Large intestine (tissue), 3 donors: ENCODE measurements at regions not wholly inside any gene's neighbourhood (a gene's known extent, or its start where the extent isn't known, plus 50 kb on each side); places are given as distances from the start of the nearest gene placed in this dataset.

ENCODE experiments used
- DNase-seq, 2 donors: peaks; one replicate each; pipeline versions ENCODE4 v3.0.0 to v3.0.0-alpha.2; 2013
- H3K27ac ChIP-seq: one replicate; pipeline ENCODE4 v1.5.1; 2013; ENCODE audit warnings: low read length
- H3K27me3 ChIP-seq: 2 replicates; pipeline ENCODE4 v1.6.1; 2013; ENCODE audit warnings: low read length; ENCODE audit not compliant: control insufficient read depth, insufficient read depth
- H3K36me3 ChIP-seq: 2 replicates; pipeline ENCODE4 v1.6.1; 2013; ENCODE audit warnings: low read length; ENCODE audit not compliant: control insufficient read depth, insufficient read depth
- H3K4me1 ChIP-seq: one replicate; pipeline ENCODE4 v1.6.1; 2013; ENCODE audit warnings: low read length; ENCODE audit not compliant: control insufficient read depth, insufficient read depth
- H3K4me3 ChIP-seq: one replicate; pipeline ENCODE4 v1.5.1; 2013; ENCODE audit warnings: low read length
- H3K9me3 ChIP-seq: one replicate; pipeline ENCODE4 v1.6.1; 2013; ENCODE audit warnings: mild to moderate bottlenecking, low read depth, low read length, moderate library complexity; ENCODE audit not compliant: control insufficient read depth
- WGBS: methylation state at CpG from one replicate; pipeline ENCODE4 v1.1.5; 2013; ENCODE audit warnings: low lambda C conversion rate; ENCODE audit not compliant: insufficient coverage; 5-methylcytosine and 5-hydroxymethylcytosine counted together

DNA sequence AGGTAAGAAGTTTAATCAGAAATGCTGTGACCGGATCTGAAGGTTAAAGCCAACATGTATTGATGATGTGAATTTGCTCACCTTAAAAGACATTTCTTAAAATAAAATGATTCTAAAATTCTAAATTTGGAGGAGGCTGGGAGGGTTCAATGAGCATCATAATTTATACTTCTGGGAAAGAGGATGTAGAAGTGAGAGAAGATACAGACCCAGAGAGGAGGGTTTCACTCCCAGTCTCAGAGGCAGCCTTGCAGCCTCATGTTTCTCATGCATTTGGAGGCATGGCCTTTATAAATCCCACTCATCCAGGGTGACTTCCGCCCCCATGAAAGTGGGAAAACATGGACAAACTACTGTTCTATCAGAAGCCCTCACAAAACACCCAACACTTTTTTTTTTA lies 305.6 kb upstream of the PITRM1 start:
- DNase-seq: no peak
- 88% methylated on average over 1 of the region's 2 CpGs for WGBS
- Histone ChIP-seq H3K27me3 (peaks cover 2% of the 10 kb centered on the region), H3K4me3 (no peak overlapping the region), H3K27ac (no peak overlapping the region), H3K9me3 (no peaks in the 10 kb centered on the region), H3K4me1 (peaks cover 12% of the 10 kb centered on the region), H3K36me3 (no peaks in the 10 kb centered on the region)

DNA sequence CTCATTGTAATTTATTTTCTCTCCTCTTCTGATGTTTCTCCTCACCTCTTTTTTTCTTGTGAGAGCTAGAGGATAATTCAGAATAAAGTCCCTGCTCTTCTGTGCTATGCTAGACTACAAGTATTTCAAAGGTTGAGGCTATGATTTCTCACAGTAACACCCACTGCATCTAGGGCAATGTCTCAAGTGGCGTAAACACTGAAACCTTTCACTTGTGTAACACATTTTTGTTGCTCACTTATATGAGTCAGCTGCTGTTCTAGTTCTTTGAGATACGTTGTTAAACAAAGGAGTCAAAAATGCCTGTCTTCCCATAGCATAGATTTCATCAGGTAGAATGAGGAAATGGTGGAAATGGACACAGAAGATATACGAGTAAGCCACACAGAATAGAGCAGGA lies 305.1 kb upstream of the PITRM1 start:
- DNase-seq: peak; percentile 37 to 50
- Histone ChIP-seq H3K9me3 (no peaks in the 10 kb centered on the region), H3K27ac (no peak overlapping the region), H3K27me3 (peaks cover 2% of the 10 kb centered on the region), H3K36me3 (no peaks in the 10 kb centered on the region), H3K4me1 (peaks cover 9% of the 10 kb centered on the region), H3K4me3 (no peak overlapping the region)
- WGBS: 67% methylated on average over 1 of the region's 3 CpGs

GRCh38 chr10:3476640-3477448 lies 304.3 kb upstream of the PITRM1 start:
- H3K4me3 ChIP-seq: no peak overlapping the region
- peaks cover 7% of the 10 kb centered on the region for H3K4me1 ChIP-seq
- DNase-seq: no peak
- no peaks in the 10 kb centered on the region for H3K9me3 ChIP-seq
- no peaks in the 10 kb centered on the region for H3K36me3 ChIP-seq
- WGBS: 100% methylated on average over 4 of the region's 12 CpGs
- peaks cover 2% of the 10 kb centered on the region for H3K27me3 ChIP-seq
- H3K27ac ChIP-seq: no peak overlapping the region

DNA sequence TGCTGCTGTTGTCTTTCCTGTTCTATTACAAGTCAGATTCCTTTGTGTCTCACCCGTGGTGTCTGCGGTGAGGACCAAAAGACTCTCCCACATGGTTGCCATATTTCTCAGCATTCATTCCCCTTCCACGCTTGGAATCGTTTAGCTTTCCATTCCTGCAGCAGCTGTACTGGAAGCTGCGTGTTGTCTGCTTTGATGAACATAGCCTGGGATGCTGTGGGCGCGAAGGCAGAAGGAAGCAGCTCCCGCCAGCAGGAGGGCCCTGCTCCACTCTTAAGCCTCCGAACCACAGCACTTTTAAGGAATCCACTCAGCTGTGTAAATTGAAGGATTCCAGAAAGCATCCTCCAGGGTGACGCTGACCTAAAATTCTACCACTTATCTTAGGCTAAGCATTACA lies 303.6 kb upstream of the PITRM1 start:
- peaks cover 2% of the 10 kb centered on the region for H3K27me3 ChIP-seq
- WGBS: 100% methylated on average over 1 of the region's 10 CpGs
- H3K4me1 ChIP-seq: peaks cover 7% of the 10 kb centered on the region
- H3K4me3 ChIP-seq: no peak overlapping the region
- H3K27ac ChIP-seq: no peak overlapping the region
- H3K9me3 ChIP-seq: no peaks in the 10 kb centered on the region
- DNase-seq: no peak
- no peaks in the 10 kb centered on the region for H3K36me3 ChIP-seq

DNA sequence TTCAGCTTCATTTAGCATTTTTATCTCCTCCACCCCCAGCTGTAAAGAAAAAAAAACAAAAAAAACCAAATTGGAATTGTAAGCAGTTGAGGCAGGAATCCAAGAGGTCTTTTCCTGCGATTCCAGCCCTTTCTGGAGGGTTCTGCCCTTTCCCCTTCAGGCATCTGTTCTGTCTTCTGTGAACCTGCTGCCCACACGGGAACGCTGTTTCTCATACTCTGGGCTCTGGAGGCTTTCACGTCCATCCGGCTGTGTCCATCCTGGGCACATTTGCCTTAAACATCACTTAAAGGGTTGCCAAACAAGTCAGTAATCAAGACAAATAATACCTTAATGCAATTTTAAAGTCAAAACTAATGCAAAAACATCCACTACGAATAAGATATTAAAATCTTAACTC lies 302.8 kb upstream of the PITRM1 start:
- Histone ChIP-seq H3K4me1 (peaks cover under 1% of the 10 kb centered on the region), H3K9me3 (no peaks in the 10 kb centered on the region), H3K4me3 (no peak overlapping the region), H3K27me3 (peaks cover 2% of the 10 kb centered on the region), H3K36me3 (no peaks in the 10 kb centered on the region), H3K27ac (no peak overlapping the region)
- 83% methylated on average over 1 of the region's 6 CpGs for WGBS
- no peak for DNase-seq

- no peak overlapping the region for H3K27ac ChIP-seq
- no CpG with 5 or more reads among the region's 8 CpGs for WGBS
- DNase-seq: no peak
These were observed 301.7 kb upstream of the PITRM1 start for GRCh38 chr10:3474266-3474665.

DNA sequence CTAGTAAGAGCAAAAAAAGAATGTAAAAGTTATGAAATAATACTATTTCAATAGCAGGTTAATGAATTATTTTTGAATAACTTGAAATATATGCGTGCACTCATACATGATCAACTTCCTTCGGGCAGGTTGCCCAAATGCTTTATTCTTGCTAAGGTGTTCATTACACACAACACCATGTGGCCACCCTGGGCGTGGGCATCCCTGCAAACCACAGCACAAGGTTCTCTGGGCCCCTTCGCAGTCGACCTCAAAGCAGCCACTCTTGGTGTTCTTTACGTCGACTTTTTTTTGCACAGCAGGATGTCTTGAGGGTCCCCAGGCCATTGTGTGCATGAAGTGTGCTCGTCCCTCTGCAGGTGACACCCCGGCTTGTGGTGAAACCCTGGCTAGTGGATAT lies 300.7 kb upstream of the PITRM1 start:
- no peak overlapping the region for H3K4me3 ChIP-seq
- no peaks in the 10 kb centered on the region for H3K9me3 ChIP-seq
- H3K4me1 ChIP-seq: no peaks in the 10 kb centered on the region
- WGBS: no CpG with 5 or more reads among the region's 9 CpGs
- no peak overlapping the region for H3K27ac ChIP-seq
- no peaks in the 10 kb centered on the region for H3K36me3 ChIP-seq
- H3K27me3 ChIP-seq: peaks cover 4% of the 10 kb centered on the region
- DNase-seq: no peak

More at GRCh38 chr10:3474266-3474665, 301.7 kb upstream of the PITRM1 start:
- H3K27me3 ChIP-seq: peaks cover 4% of the 10 kb centered on the region
- H3K36me3 ChIP-seq: no peaks in the 10 kb centered on the region
- no peak overlapping the region for H3K4me3 ChIP-seq
- H3K9me3 ChIP-seq: no peaks in the 10 kb centered on the region
- H3K4me1 ChIP-seq: no peaks in the 10 kb centered on the region

DNA sequence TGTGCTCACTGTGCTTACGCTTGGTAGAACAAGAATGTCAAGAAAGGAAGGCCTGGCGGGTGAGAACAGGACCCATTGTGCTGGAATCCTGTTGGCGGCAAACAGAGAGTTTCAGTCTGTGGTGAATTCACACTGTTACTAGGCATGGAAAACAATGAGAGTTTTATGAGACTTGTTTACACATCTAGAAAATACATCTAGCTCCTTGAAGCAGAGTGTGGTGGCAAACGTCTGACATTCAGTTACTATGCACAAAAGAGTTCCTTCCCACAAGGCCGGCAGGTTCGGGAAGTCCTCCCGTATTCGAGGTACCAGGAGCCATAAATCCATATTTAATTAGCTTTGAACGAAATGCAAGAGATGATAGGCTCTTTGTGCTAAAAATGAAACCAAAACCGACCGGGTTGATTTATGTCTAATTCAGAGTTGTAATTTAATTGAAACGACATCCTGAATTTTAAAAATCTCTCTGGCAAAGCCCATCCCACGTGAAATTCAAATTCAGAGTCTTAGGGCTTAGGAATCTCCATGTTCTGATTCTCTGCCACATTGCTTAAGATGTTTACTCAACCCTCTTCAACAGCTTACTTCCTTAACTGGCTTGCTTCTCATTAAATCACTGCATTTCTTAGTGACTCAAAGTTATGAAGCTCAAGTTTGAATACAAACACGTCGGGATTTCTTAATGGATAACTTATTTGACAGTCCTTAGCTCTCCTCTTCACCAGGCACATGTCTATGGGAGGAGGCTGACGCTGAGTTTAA lies 299.9 kb upstream of the PITRM1 start:
- DNase-seq: peak in 1 of 2 donors; percentile 20
- Histone ChIP-seq H3K27ac (peak overlapping the region; percentile 2), H3K4me1 (no peaks in the 10 kb centered on the region), H3K27me3 (peaks cover 4% of the 10 kb centered on the region), H3K36me3 (no peaks in the 10 kb centered on the region), H3K4me3 (no peak overlapping the region), H3K9me3 (no peaks in the 10 kb centered on the region)
- WGBS: 82% methylated on average over 6 of the region's 16 CpGs

DNA sequence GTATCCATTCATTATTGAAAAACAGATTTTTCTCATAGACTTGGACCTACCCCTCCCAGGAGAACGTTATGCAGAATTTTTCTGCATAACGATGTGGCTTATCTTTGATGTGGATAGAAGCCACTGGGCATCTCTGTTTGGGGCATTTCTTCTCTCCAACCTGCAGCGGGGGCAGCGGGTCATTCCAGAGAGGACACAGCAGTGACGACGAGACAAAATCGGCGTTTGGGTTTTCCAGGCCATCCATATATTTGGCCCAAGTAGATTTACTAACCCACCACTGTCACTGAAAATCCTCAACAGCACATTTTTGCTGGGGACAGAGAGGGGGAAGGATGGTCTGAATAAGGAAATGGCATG lies 299.3 kb upstream of the PITRM1 start:
- Histone ChIP-seq H3K4me1 (peaks cover 3% of the 10 kb centered on the region), H3K27ac (peak overlapping the region; percentile 2), H3K27me3 (peaks cover 4% of the 10 kb centered on the region), H3K4me3 (no peak overlapping the region), H3K9me3 (no peaks in the 10 kb centered on the region), H3K36me3 (no peaks in the 10 kb centered on the region)
- no CpG with 5 or more reads among the region's 8 CpGs for WGBS
- no peak for DNase-seq

DNA sequence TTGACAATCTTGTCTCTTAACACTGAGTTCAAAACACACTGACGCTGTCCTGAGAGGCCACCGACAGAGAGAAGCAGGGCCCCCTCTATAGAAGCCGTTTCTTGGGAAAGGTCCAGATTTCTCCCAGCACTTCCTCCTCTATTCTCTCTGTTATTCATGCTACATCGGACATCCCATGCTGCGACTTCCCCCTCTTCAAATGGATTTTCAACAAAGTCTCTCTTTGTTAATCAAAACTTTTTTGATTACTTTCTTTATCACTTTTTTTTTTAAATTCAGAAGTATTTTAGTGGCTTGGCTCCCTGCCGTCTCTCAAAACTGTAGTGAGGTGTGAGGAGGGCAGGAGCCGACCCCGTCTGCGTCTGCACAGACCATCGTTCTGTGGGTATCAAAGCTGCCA lies 298.9 kb upstream of the PITRM1 start:
- H3K27ac ChIP-seq: no peak overlapping the region
- H3K27me3 ChIP-seq: peaks cover 4% of the 10 kb centered on the region
- H3K4me3 ChIP-seq: no peak overlapping the region
- 100% methylated on average over 2 of the region's 10 CpGs for WGBS
- H3K4me1 ChIP-seq: peaks cover 3% of the 10 kb centered on the region
- H3K36me3 ChIP-seq: no peaks in the 10 kb centered on the region
- no peaks in the 10 kb centered on the region for H3K9me3 ChIP-seq
- DNase-seq: no peak
